IPS DF 6.9 (cell line): ENCODE measurements at regions not wholly inside any gene's neighbourhood (a gene's known extent, or its start where the extent isn't known, plus 50 kb on each side); places are given as distances from the start of the nearest gene placed in this dataset.
"Not testable (repeated sequence)": the region's sequence is repeated elsewhere in the genome, so short reads cannot be mapped to it uniquely, and the experiment has no call there.

Experiments
- DNase-seq: peaks from one replicate; pipeline ENCODE4 v3.0.0-alpha.2; 2013; ENCODE audit warnings: low read depth, low spot score
- H3K27ac ChIP-seq: one replicate; pipeline ENCODE4 v1.5.1; 2013; ENCODE audit warnings: low read length, control low read depth
- H3K27me3 ChIP-seq: 2 replicates; pipeline ENCODE4 v1.6.1; 2013; ENCODE audit warnings: mild to moderate bottlenecking, low read length; ENCODE audit not compliant: control insufficient read depth, insufficient read depth
- H3K36me3 ChIP-seq: 2 replicates; pipeline ENCODE4 v1.6.1; 2013; ENCODE audit warnings: low read length; ENCODE audit not compliant: control insufficient read depth, insufficient read depth
- H3K4me1 ChIP-seq: 2 replicates; pipeline ENCODE4 v1.6.1; 2013; ENCODE audit warnings: low read length; ENCODE audit not compliant: control insufficient read depth, insufficient read depth
- H3K4me3 ChIP-seq: 2 replicates; pipeline ENCODE4 v1.5.1; 2013; ENCODE audit warnings: mild to moderate bottlenecking, low read length
- H3K9me3 ChIP-seq: 2 replicates; pipeline ENCODE4 v1.6.1; 2013; ENCODE audit warnings: low read length, inconsistent platforms; ENCODE audit not compliant: control insufficient read depth, insufficient read depth
- WGBS: extraction: QIAGEN DNeasy Blood & Tissue Kit; methylation state at CpG from one replicate; pipeline ENCODE4 v1.1.7; 2013; ENCODE audit warnings: mixed read lengths, missing lambda C conversion rate; ENCODE audit not compliant: insufficient read length, insufficient coverage; 5-methylcytosine and 5-hydroxymethylcytosine counted together

GRCh38 chr11:104781037-104781436 is 117.2 kb downstream of the CASP12 start:
- no peaks in the 10 kb centered on the region for H3K27me3 ChIP-seq
- DNase-seq: no peak
- no peak overlapping the region for H3K4me3 ChIP-seq
- H3K9me3 ChIP-seq: no peaks in the 10 kb centered on the region
- no peak overlapping the region for H3K27ac ChIP-seq
- peaks cover 4% of the 10 kb centered on the region; the same call in 1 of the 2 replicates for H3K4me1 ChIP-seq
- no peaks in the 10 kb centered on the region for H3K36me3 ChIP-seq
- no CpG with 5 or more reads among the region's 1 CpG for WGBS

GRCh38 chr11:104776501-104777170 is 121.6 kb downstream of the CASP12 start:
- WGBS: no CpG with 5 or more reads among the region's 3 CpGs
- H3K4me1 ChIP-seq: no peaks in the 10 kb centered on the region
- H3K4me3 ChIP-seq: no peak overlapping the region
- no peaks in the 10 kb centered on the region for H3K36me3 ChIP-seq
- H3K27ac ChIP-seq: no peak overlapping the region
- no peak for DNase-seq
- H3K9me3 ChIP-seq: no peaks in the 10 kb centered on the region
- no peaks in the 10 kb centered on the region for H3K27me3 ChIP-seq

GRCh38 chr11:104774578-104774977 is 123.7 kb downstream of the CASP12 start:
- H3K4me1 ChIP-seq: no peaks in the 10 kb centered on the region
- no peak overlapping the region for H3K4me3 ChIP-seq
- no peaks in the 10 kb centered on the region for H3K27me3 ChIP-seq
- no CpG with 5 or more reads among the region's 2 CpGs for WGBS
- DNase-seq: no peak
- H3K36me3 ChIP-seq: no peaks in the 10 kb centered on the region
- no peaks in the 10 kb centered on the region for H3K9me3 ChIP-seq
- H3K27ac ChIP-seq: no peak overlapping the region

- H3K27ac ChIP-seq: no peak overlapping the region
- no CpG with 5 or more reads among the region's 6 CpGs for WGBS
- no peak overlapping the region for H3K4me3 ChIP-seq
- no peak for DNase-seq
- no peaks in the 10 kb centered on the region for H3K4me1 ChIP-seq
- no peaks in the 10 kb centered on the region for H3K9me3 ChIP-seq
- H3K27me3 ChIP-seq: no peaks in the 10 kb centered on the region
- no peaks in the 10 kb centered on the region for H3K36me3 ChIP-seq
Measured at GRCh38 chr11:104772806-104773241, 125.4 kb downstream of the CASP12 start.

GRCh38 chr11:104771763-104772162 is 126.5 kb downstream of the CASP12 start:
- H3K4me1 ChIP-seq: no peaks in the 10 kb centered on the region
- H3K4me3 ChIP-seq: no peak overlapping the region
- H3K27me3 ChIP-seq: no peaks in the 10 kb centered on the region
- DNase-seq: no peak
- H3K9me3 ChIP-seq: no peaks in the 10 kb centered on the region
- no peaks in the 10 kb centered on the region for H3K36me3 ChIP-seq
- WGBS: no CpG with 5 or more reads among the region's 3 CpGs
- no peak overlapping the region for H3K27ac ChIP-seq

- H3K9me3 ChIP-seq, H3K4me1 ChIP-seq, DNase-seq, H3K4me3 ChIP-seq, H3K27ac ChIP-seq, H3K36me3 ChIP-seq, H3K27me3 ChIP-seq: not testable (repeated sequence)
- no CpG with 5 or more reads among the region's 3 CpGs for WGBS
Measured at GRCh38 chr11:104771046-104771445, 127.2 kb downstream of the CASP12 start.

GRCh38 chr11:104765401-104766095 is 132.7 kb downstream of the CASP12 start:
- Histone ChIP-seq H3K36me3 (no peaks in the 10 kb centered on the region), H3K4me3 (no peak overlapping the region), H3K4me1 (no peaks in the 10 kb centered on the region), H3K27me3 (no peaks in the 10 kb centered on the region), H3K9me3 (no peaks in the 10 kb centered on the region), H3K27ac (no peak overlapping the region)
- no CpG with 5 or more reads among the region's 8 CpGs for WGBS
- no peak for DNase-seq

- H3K36me3 ChIP-seq: no peaks in the 10 kb centered on the region
- WGBS: no CpG with 5 or more reads among the region's 1 CpG
- no peak overlapping the region for H3K27ac ChIP-seq
- no peaks in the 10 kb centered on the region for H3K27me3 ChIP-seq
- no peak overlapping the region for H3K4me3 ChIP-seq
- DNase-seq: no peak
- no peaks in the 10 kb centered on the region for H3K9me3 ChIP-seq
- no peaks in the 10 kb centered on the region for H3K4me1 ChIP-seq
Measured at GRCh38 chr11:104764710-104765045, 133.6 kb downstream of the CASP12 start.

- no CpG with 5 or more reads among the region's 5 CpGs for WGBS
- Histone ChIP-seq H3K27ac (no peak overlapping the region), H3K9me3 (no peaks in the 10 kb centered on the region), H3K36me3 (no peaks in the 10 kb centered on the region), H3K27me3 (no peaks in the 10 kb centered on the region), H3K4me1 (no peaks in the 10 kb centered on the region), H3K4me3 (no peak overlapping the region)
- no peak for DNase-seq
Measured at GRCh38 chr11:104763930-104764709, 134.1 kb downstream of the CASP12 start.

GRCh38 chr11:104761511-104761910 is 136.7 kb downstream of the CASP12 start:
- no peaks in the 10 kb centered on the region for H3K9me3 ChIP-seq
- H3K27ac ChIP-seq: no peak overlapping the region
- H3K4me3 ChIP-seq: no peak overlapping the region
- WGBS: no CpG with 5 or more reads among the region's 2 CpGs
- no peaks in the 10 kb centered on the region for H3K4me1 ChIP-seq
- DNase-seq: no peak
- no peaks in the 10 kb centered on the region for H3K27me3 ChIP-seq
- no peaks in the 10 kb centered on the region for H3K36me3 ChIP-seq
